Upper lobe of left lung (tissue), 4 donors: ENCODE measurements at regions not wholly inside any gene's neighbourhood (a gene's known extent, or its start where the extent isn't known, plus 50 kb on each side); places are given as distances from the start of the nearest gene placed in this dataset.

ENCODE experiments used
- CTCF ChIP-seq, 6 experiments: fragments of 450-650 bp in 4 of 6; fragments of 200-600 bp in 2 of 6; sonication (generic) in 2 of 6; IDR thresholded peaks; one replicate each; pipeline ENCODE4 v1.5.1; 2016 to 2019; ENCODE audit warnings: antibody characterized with exemption in 6 of 6
- EP300 ChIP-seq, 4 donors: sonication (generic); formaldehyde crosslinking; IDR thresholded peaks; one replicate each; pipeline ENCODE4 v1.5.1; 2017; ENCODE audit warnings: antibody characterized with exemption in 4 of 4, control low read depth in 2 of 4
- POLR2A ChIP-seq, 4 donors: fragments of 450-650 bp; IDR thresholded peaks; one replicate each; pipeline ENCODE4 v1.5.1; 2016 to 2017; ENCODE audit warnings: antibody characterized with exemption in 4 of 4, mild to moderate bottlenecking in 2 of 4

GRCh38 chr4:67122029-67122428 lies 423.3 kb downstream of the CENPC start:
- TF ChIP-seq EP300 (IDR thresholded peaks at IDR 0.05) (no peak), CTCF (IDR thresholded peaks at IDR 0.05) (no peak), POLR2A (IDR thresholded peaks at IDR 0.05) (no peak)
